Astrocyte of the spinal cord (primary cell): ENCODE measurements at regions not wholly inside any gene's neighbourhood (a gene's known extent, or its start where the extent isn't known, plus 50 kb on each side); places are given as distances from the start of the nearest gene placed in this dataset.

Source experiments
- DNase-seq: peaks from one replicate; pipeline ENCODE4 v3.0.0; 2011; ENCODE audit warnings: low read depth, low spot score
- H3K4me3 ChIP-seq: 2 replicates; pipeline ENCODE4 v1.5.1; 2011; ENCODE audit warnings: low read depth, mild to moderate bottlenecking, low read length, moderate library complexity
- CTCF ChIP-seq: IDR thresholded peaks from 2 replicates; pipeline ENCODE4 v1.5.1; 2012; ENCODE audit warnings: low read depth, mild to moderate bottlenecking, low read length, inconsistent platforms
- in situ Hi-C: cut with HindIII; loops from 2 replicates; pipeline ENCODE4 v1.10.0; 2017; ENCODE audit warnings: low sequenced_read_pairs

DNA sequence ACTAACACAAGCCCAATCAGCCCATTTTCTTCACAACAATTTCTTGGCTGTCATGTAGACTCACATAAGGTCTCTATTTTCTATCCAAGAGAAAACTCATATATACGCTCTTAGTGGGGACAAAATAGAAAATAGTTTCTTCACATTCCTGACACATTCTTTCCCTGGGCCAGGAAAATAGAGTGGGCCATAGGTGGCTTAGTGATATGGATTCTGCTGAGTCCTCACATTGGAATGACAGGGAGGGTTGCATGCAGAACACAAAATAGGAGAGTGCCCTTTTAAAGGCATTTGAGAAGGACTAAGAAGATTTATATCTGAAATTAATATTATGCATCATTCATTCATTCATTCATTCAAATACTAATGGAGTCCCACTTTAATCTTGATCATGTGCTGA is 207.7 kb downstream of the LYPLAL1 start:
- no peak for TF ChIP-seq CTCF
- no peak overlapping the region for H3K4me3 ChIP-seq
- in situ Hi-C loops: no loop called here
- DNase-seq: no peak

DNA sequence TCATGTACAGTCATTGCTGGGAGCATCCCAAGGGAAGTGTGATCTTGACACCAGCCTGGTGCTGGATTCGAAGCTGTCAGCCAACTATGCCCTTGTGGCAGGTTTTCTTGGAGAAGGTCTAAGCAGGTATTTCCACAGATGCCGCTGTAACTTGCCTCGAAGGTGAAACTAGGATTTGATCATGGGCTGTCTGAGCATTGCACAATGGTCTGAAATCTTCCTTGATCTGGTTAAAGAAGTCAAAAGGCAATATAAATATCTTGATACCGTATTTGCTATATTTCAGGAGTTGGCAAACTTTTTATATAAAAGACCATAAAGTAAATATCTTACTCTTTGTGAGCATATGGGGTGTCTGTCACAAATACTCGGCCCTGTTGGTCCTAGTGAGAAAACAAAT is 206.8 kb downstream of the LYPLAL1 start:
- TF ChIP-seq CTCF: no peak
- DNase-seq: no peak
- in situ Hi-C loops: no loop called here
- no peak overlapping the region for H3K4me3 ChIP-seq

DNA sequence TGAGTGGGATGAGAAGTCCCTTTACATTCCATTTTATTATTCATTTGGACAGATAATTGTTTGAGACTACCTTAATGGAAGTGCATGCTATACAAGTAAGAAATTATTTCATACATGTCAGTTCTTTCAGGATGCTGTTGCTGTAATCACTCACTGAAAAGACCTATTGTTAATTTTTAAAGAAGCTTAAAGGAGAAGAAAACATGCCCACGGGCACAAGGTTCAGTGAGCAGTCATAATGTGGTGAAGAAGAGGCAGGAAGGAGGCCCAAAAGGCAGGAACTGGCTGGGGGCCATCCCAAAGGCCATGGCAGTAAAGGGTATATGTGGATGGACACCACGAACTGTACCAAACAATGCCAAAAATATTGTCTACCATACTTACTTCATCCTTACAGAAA is 206.0 kb downstream of the LYPLAL1 start:
- H3K4me3 ChIP-seq: no peak overlapping the region
- DNase-seq: no peak
- no peak for TF ChIP-seq CTCF
- in situ Hi-C loops: no loop called here

- DNase-seq: no peak
- no peak for TF ChIP-seq CTCF
- in situ Hi-C loops: no loop called here
- no peak overlapping the region for H3K4me3 ChIP-seq
Observed at GRCh38 chr1:219374636-219375035, 201.0 kb downstream of the LYPLAL1 start.

DNA sequence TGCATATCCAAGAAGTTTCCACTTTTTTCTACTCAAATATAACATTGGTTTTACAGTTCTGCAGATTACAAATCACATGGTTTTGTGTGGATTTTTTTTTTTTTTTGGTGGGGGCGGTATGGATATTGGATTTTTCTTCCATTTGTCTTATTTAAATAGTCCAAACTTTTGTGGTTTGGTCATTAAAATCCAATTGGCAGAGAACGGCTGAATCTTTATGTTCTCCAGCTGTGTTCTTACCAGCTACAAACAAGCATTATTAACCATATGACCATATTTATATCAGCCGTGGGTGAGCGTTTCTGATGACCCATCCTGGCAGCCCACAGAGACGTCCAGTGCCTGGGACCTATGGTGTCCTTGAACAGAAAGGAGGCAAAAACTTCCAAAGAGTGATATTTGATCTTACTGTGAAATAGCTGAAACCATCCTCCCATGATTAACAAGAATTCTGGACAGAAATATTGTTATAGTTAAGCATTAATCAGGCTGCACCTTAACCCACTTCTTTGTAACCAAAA is 200.4 kb downstream of the LYPLAL1 start:
- H3K4me3 ChIP-seq: no peak overlapping the region
- in situ Hi-C loops: no loop called here
- no peak for TF ChIP-seq CTCF
- no peak for DNase-seq

- H3K4me3 ChIP-seq: no peak overlapping the region
- in situ Hi-C loops: no loop called here
- no peak for DNase-seq
- no peak for TF ChIP-seq CTCF
Observed at GRCh38 chr1:219373616-219373935, 199.9 kb downstream of the LYPLAL1 start.
